VCaP (cell line): ENCODE measurements at regions not wholly inside any gene's neighbourhood (a gene's known extent, or its start where the extent isn't known, plus 50 kb on each side); places are given as distances from the start of the nearest gene placed in this dataset.
A peak's percentile ranks its signal among the peaks of the same experiment; 100 is the strongest.
"Not testable (repeated sequence)": the region's sequence is repeated elsewhere in the genome, so short reads cannot be mapped to it uniquely, and the experiment has no call there.

Experiments
- H3K27ac ChIP-seq: fragments of 450-650 bp; 2 replicates; pipeline ENCODE4 v1.5.1; 2017
- CTCF ChIP-seq: fragments of 450-650 bp; conservative IDR thresholded peaks from 2 replicates; pipeline ENCODE4 v1.5.1; 2017; ENCODE audit warnings: mild to moderate bottlenecking, moderate library complexity

- not testable (repeated sequence) for H3K27ac ChIP-seq
These were observed 81.1 kb downstream of the THSD1 start for GRCh38 chr13:52324831-52325230.

GRCh38 chr13:52319876-52320275 is 86.1 kb downstream of the THSD1 start:
- no peak for TF ChIP-seq CTCF
- no peak overlapping the region for H3K27ac ChIP-seq

- H3K27ac ChIP-seq = not testable (repeated sequence)
These were observed 96.1 kb downstream of the THSD1 start for GRCh38 chr13:52309833-52310232.

- not testable (repeated sequence) for H3K27ac ChIP-seq
These were observed 99.6 kb downstream of the THSD1 start for GRCh38 chr13:52306336-52306735.

- H3K27ac ChIP-seq = not testable (repeated sequence)
These were observed 102.9 kb downstream of the THSD1 start for GRCh38 chr13:52303098-52303497.

- H3K27ac ChIP-seq = not testable (repeated sequence)
These were observed 103.3 kb downstream of the THSD1 start for GRCh38 chr13:52302688-52303087.

- H3K27ac ChIP-seq = not testable (repeated sequence)
These were observed 104.1 kb downstream of the THSD1 start for GRCh38 chr13:52301810-52302400.

- not testable (repeated sequence) for H3K27ac ChIP-seq
These were observed 107.8 kb downstream of the THSD1 start for GRCh38 chr13:52298079-52298661.

- not testable (repeated sequence) for H3K27ac ChIP-seq
These were observed 117.1 kb downstream of the THSD1 start for GRCh38 chr13:52288891-52289290.

- H3K27ac ChIP-seq = not testable (repeated sequence)
These were observed 122.0 kb upstream of the NEK3 start for GRCh38 chr13:52281387-52281786.

GRCh38 chr13:52279408-52279807 is 120.0 kb upstream of the NEK3 start:
- not testable (repeated sequence) for H3K27ac ChIP-seq

- not testable (repeated sequence) for H3K27ac ChIP-seq
These were observed 94.9 kb upstream of the NEK3 start for GRCh38 chr13:52254299-52254698.

GRCh38 chr13:52240752-52241151 is 81.4 kb upstream of the NEK3 start:
- H3K27ac ChIP-seq = not testable (repeated sequence)

- TF ChIP-seq CTCF = peak; percentile 78
- not testable (repeated sequence) for H3K27ac ChIP-seq
These were observed 76.7 kb upstream of the NEK3 start for GRCh38 chr13:52235900-52236595.

- not testable (repeated sequence) for H3K27ac ChIP-seq
These were observed 75.5 kb upstream of the NEK3 start for GRCh38 chr13:52234928-52235327.

GRCh38 chr13:52223063-52223462 is 63.7 kb upstream of the NEK3 start:
- H3K27ac ChIP-seq = not testable (repeated sequence)

GRCh38 chr13:52213920-52214319 is 54.5 kb upstream of the NEK3 start:
- H3K27ac ChIP-seq = not testable (repeated sequence)

GRCh38 chr13:52212886-52213285 is 53.5 kb upstream of the NEK3 start:
- not testable (repeated sequence) for H3K27ac ChIP-seq

- H3K27ac ChIP-seq = not testable (repeated sequence)
These were observed 52.0 kb upstream of the NEK3 start for GRCh38 chr13:52211416-52211776.
